ENCODE measurements at regions not wholly inside any gene's neighbourhood (a gene's known extent, or its start where the extent isn't known, plus 50 kb on each side); places are given as distances from the start of the nearest gene placed in this dataset.

DNA sequence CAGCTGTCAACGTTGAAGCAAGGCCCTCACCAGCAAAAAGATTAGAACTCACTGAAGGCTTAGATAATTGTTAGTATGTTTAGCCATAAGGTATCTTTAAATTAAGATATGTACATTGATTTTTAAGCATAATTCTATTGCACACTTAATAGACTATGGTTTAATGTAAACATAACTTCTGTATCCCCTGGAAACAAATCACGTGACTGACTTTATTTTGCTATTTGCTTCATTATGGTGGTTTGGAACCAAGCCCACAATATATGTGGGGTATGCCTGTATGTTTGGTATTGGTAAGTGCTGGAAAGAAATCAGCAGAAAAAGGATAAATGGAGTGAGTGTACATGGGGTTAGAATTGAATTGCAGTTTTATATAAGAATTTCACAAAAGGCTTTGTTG, 111.9 kb downstream of the NMUR2 start:
- TF ChIP-seq, protein P1, sequence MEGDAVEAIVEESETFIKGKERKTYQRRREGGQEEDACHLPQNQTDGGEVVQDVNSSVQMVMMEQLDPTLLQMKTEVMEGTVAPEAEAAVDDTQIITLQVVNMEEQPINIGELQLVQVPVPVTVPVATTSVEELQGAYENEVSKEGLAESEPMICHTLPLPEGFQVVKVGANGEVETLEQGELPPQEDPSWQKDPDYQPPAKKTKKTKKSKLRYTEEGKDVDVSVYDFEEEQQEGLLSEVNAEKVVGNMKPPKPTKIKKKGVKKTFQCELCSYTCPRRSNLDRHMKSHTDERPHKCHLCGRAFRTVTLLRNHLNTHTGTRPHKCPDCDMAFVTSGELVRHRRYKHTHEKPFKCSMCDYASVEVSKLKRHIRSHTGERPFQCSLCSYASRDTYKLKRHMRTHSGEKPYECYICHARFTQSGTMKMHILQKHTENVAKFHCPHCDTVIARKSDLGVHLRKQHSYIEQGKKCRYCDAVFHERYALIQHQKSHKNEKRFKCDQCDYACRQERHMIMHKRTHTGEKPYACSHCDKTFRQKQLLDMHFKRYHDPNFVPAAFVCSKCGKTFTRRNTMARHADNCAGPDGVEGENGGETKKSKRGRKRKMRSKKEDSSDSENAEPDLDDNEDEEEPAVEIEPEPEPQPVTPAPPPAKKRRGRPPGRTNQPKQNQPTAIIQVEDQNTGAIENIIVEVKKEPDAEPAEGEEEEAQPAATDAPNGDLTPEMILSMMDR (IDR thresholded peaks at IDR 0.05): no peak
- TF ChIP-seq POLR2A (IDR thresholded peaks at IDR 0.05): no peak

Measured in right lobe of liver (tissue), 4 donors.